Right ventricle myocardium superior (tissue), 1 donor: ENCODE measurements at regions not wholly inside any gene's neighbourhood (a gene's known extent, or its start where the extent isn't known, plus 50 kb on each side); places are given as distances from the start of the nearest gene placed in this dataset.

Source experiments
- ATAC-seq: fragments of 200-7000 bp; cut with Tn5 transposase; one replicate; pipeline ENCODE4 v1.9.1; 2020; ENCODE audit warnings: mild to moderate bottlenecking; ENCODE audit not compliant: poor library complexity
- DNase-seq: peaks from one replicate; pipeline ENCODE4 v3.0.0-alpha.2; 2020
- intact Hi-C: fragments of 100-400 bp; cut with DNase I; formaldehyde crosslinking; loops from one replicate; pipeline ENCODE4 v1.11.2; 2022
- donor health status: DM: no; HTN: yes; CAD: no; lungs with severe emphysema.

GRCh38 chr3:162498626-162499025 lies 1002.0 kb downstream of the OTOL1 start:
- DNase-seq (no peak), ATAC-seq (no peak)
- intact Hi-C loops: no loop called here

- ATAC-seq: no peak
- intact Hi-C loops: no loop called here
- no peak for DNase-seq
These were observed 1010.8 kb downstream of the OTOL1 start for GRCh38 chr3:162507397-162507796.

- intact Hi-C loops: no loop called here
- DNase-seq (no peak), ATAC-seq (peak; percentile 65)
These were observed 1015.9 kb downstream of the OTOL1 start for GRCh38 chr3:162512488-162512887.

GRCh38 chr3:162517110-162517509 lies 1020.5 kb downstream of the OTOL1 start:
- no peak for ATAC-seq
- intact Hi-C loops: no loop called here

GRCh38 chr3:162521669-162522068 lies 1025.1 kb downstream of the OTOL1 start:
- DNase-seq: no peak

More at GRCh38 chr3:162517110-162517509, 1020.5 kb downstream of the OTOL1 start:
- DNase-seq: no peak

GRCh38 chr3:162525066-162525742 lies 1028.6 kb downstream of the OTOL1 start:
- no peak for DNase-seq
- intact Hi-C loops: no loop called here
- ATAC-seq: peak; percentile 67

More at GRCh38 chr3:162521669-162522068, 1025.1 kb downstream of the OTOL1 start:
- no peak for ATAC-seq
- intact Hi-C loops: no loop called here

GRCh38 chr3:162525771-162526170 lies 1029.2 kb downstream of the OTOL1 start:
- DNase-seq (no peak), ATAC-seq (no peak)
- intact Hi-C loops: no loop called here

GRCh38 chr3:162534431-162534830 lies 1037.8 kb downstream of the OTOL1 start:
- DNase-seq: no peak
- no peak for ATAC-seq
- intact Hi-C loops: no loop called here

GRCh38 chr3:162538491-162538890 lies 1041.9 kb downstream of the OTOL1 start:
- ATAC-seq: no peak

GRCh38 chr3:162538906-162539305 lies 1042.3 kb downstream of the OTOL1 start:
- DNase-seq (no peak), ATAC-seq (no peak)
- intact Hi-C loops: no loop called here

More at GRCh38 chr3:162538491-162538890, 1041.9 kb downstream of the OTOL1 start:
- intact Hi-C loops: no loop called here
- no peak for DNase-seq

- ATAC-seq (no peak), DNase-seq (no peak)
- intact Hi-C loops: no loop called here
These were observed 1043.8 kb downstream of the OTOL1 start for GRCh38 chr3:162540421-162540820.

- ATAC-seq: no peak
- intact Hi-C loops: no loop called here
These were observed 1045.3 kb downstream of the OTOL1 start for GRCh38 chr3:162541923-162542322.

GRCh38 chr3:162544246-162544645 lies 1047.6 kb downstream of the OTOL1 start:
- no peak for ATAC-seq
- intact Hi-C loops: no loop called here
- DNase-seq: no peak

More at GRCh38 chr3:162541923-162542322, 1045.3 kb downstream of the OTOL1 start:
- DNase-seq: no peak

- ATAC-seq (no peak), DNase-seq (no peak)
- intact Hi-C loops: no loop called here
These were observed 1050.3 kb downstream of the OTOL1 start for GRCh38 chr3:162546910-162547309.

GRCh38 chr3:162547321-162547720 lies 1050.7 kb downstream of the OTOL1 start:
- DNase-seq (no peak), ATAC-seq (no peak)
- intact Hi-C loops: no loop called here

- DNase-seq (no peak), ATAC-seq (no peak)
- intact Hi-C loops: no loop called here
These were observed 1059.2 kb downstream of the OTOL1 start for GRCh38 chr3:162555761-162556160.

GRCh38 chr3:162558016-162558415 lies 1061.4 kb downstream of the OTOL1 start:
- DNase-seq: no peak
- intact Hi-C loops: no loop called here
- no peak for ATAC-seq

GRCh38 chr3:162568706-162569105 lies 1072.1 kb downstream of the OTOL1 start:
- ATAC-seq: no peak
- no peak for DNase-seq
- intact Hi-C loops: no loop called here

GRCh38 chr3:162569314-162569713 lies 1072.7 kb downstream of the OTOL1 start:
- DNase-seq (no peak), ATAC-seq (no peak)
- intact Hi-C loops: no loop called here

GRCh38 chr3:162584986-162585385 lies 1088.4 kb downstream of the OTOL1 start:
- no peak for ATAC-seq
- no peak for DNase-seq
- intact Hi-C loops: no loop called here

GRCh38 chr3:162586591-162586990 lies 1090.0 kb downstream of the OTOL1 start:
- ATAC-seq (no peak), DNase-seq (no peak)
- intact Hi-C loops: no loop called here
